Vagina (tissue), 2 donors: ENCODE measurements at regions not wholly inside any gene's neighbourhood (a gene's known extent, or its start where the extent isn't known, plus 50 kb on each side); places are given as distances from the start of the nearest gene placed in this dataset.

Source experiments
- CTCF ChIP-seq, 3 experiments: fragments of 450-650 bp in 2 of 3; fragments of 200-600 bp in 1 of 3; sonication (generic) in 1 of 3; IDR thresholded peaks; one replicate each; pipeline ENCODE4 v1.5.1; 2017 to 2019; ENCODE audit warnings: antibody characterized with exemption in 3 of 3, mild to moderate bottlenecking in 2 of 3, moderate library complexity in 2 of 3
- POLR2A ChIP-seq, 2 donors: fragments of 450-650 bp; IDR thresholded peaks; one replicate each; pipeline ENCODE4 v1.6.1; 2017; ENCODE audit warnings: antibody characterized with exemption in 2 of 2, mild to moderate bottlenecking in 2 of 2, moderate library complexity in 2 of 2

- TF ChIP-seq POLR2A (IDR thresholded peaks at IDR 0.05) (no peak), CTCF (IDR thresholded peaks at IDR 0.05) (no peak)
These were observed 511.4 kb downstream of the PCNX1 start for GRCh38 chr14:71418532-71419245.
